PFSK-1 (cell line): ENCODE measurements at regions not wholly inside any gene's neighbourhood (a gene's known extent, or its start where the extent isn't known, plus 50 kb on each side); places are given as distances from the start of the nearest gene placed in this dataset.

Source experiments
- SIN3A ChIP-seq: IDR thresholded peaks from 2 replicates; pipeline ENCODE4 v1.6.1; 2012; ENCODE audit warnings: mild to moderate bottlenecking, low read length, moderate library complexity, borderline replicate concordance; ENCODE audit not compliant: insufficient read depth
- TF ChIP-seq, protein P1 (sequence below), 2 experiments: IDR thresholded peaks; 2 replicates each; pipeline versions ENCODE4 v1.6.1 to v1.8.0; 2011 to 2012; ENCODE audit warnings: low read depth in 2 of 2, low read length in 2 of 2, control low read depth in 1 of 2, inconsistent platforms in 1 of 2, mild to moderate bottlenecking in 1 of 2, moderate library complexity in 1 of 2; ENCODE audit not compliant: insufficient read depth in 1 of 2

- TF ChIP-seq, protein P1, sequence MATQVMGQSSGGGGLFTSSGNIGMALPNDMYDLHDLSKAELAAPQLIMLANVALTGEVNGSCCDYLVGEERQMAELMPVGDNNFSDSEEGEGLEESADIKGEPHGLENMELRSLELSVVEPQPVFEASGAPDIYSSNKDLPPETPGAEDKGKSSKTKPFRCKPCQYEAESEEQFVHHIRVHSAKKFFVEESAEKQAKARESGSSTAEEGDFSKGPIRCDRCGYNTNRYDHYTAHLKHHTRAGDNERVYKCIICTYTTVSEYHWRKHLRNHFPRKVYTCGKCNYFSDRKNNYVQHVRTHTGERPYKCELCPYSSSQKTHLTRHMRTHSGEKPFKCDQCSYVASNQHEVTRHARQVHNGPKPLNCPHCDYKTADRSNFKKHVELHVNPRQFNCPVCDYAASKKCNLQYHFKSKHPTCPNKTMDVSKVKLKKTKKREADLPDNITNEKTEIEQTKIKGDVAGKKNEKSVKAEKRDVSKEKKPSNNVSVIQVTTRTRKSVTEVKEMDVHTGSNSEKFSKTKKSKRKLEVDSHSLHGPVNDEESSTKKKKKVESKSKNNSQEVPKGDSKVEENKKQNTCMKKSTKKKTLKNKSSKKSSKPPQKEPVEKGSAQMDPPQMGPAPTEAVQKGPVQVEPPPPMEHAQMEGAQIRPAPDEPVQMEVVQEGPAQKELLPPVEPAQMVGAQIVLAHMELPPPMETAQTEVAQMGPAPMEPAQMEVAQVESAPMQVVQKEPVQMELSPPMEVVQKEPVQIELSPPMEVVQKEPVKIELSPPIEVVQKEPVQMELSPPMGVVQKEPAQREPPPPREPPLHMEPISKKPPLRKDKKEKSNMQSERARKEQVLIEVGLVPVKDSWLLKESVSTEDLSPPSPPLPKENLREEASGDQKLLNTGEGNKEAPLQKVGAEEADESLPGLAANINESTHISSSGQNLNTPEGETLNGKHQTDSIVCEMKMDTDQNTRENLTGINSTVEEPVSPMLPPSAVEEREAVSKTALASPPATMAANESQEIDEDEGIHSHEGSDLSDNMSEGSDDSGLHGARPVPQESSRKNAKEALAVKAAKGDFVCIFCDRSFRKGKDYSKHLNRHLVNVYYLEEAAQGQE (IDR thresholded peaks at IDR 0.05; ENCODE audit: insufficient read depth in 1 of 2, low read depth in 2 of 2, low read length in 2 of 2) = no peak
- no peak for TF ChIP-seq SIN3A
These were observed 126.9 kb downstream of the SLC16A9 start for GRCh38 chr10:59582780-59583179.
